Karpas-422 (cell line): ENCODE measurements at regions not wholly inside any gene's neighbourhood (a gene's known extent, or its start where the extent isn't known, plus 50 kb on each side); places are given as distances from the start of the nearest gene placed in this dataset.
"Not testable (repeated sequence)": the region's sequence is repeated elsewhere in the genome, so short reads cannot be mapped to it uniquely, and the experiment has no call there.

Experiments used
- DNase-seq: peaks from one replicate; pipeline ENCODE4 v3.0.0-alpha.2; 2015
- H2AFZ ChIP-seq: fragments of 200-600 bp; sonication (generic); 2 replicates; pipeline ENCODE4 v1.6.1; 2014; ENCODE audit warnings: antibody characterized with exemption, low read length, mixed read lengths
- H3K27ac ChIP-seq: fragments of 200-600 bp; sonication (generic); 2 replicates; pipeline ENCODE4 v1.5.1; 2014; ENCODE audit warnings: mild to moderate bottlenecking, low read length, moderate library complexity
- H3K27me3 ChIP-seq: fragments of 200-600 bp; sonication (generic); 2 replicates; pipeline ENCODE4 v1.6.1; 2014; ENCODE audit warnings: low read length, mixed read lengths
- H3K36me3 ChIP-seq: fragments of 200-600 bp; sonication (generic); 2 replicates; pipeline ENCODE4 v1.6.1; 2014; ENCODE audit warnings: low read length, mixed read lengths; ENCODE audit not compliant: insufficient read depth
- H3K4me1 ChIP-seq: fragments of 200-600 bp; sonication (generic); 2 replicates; pipeline ENCODE4 v1.6.1; 2014; ENCODE audit warnings: mild to moderate bottlenecking, low read length, mixed read lengths
- H3K4me2 ChIP-seq: fragments of 200-600 bp; sonication (generic); 2 replicates; pipeline ENCODE4 v1.6.1; 2014; ENCODE audit warnings: low read length, low read depth, mild to moderate bottlenecking; ENCODE audit not compliant: poor library complexity, severe bottlenecking
- H3K4me3 ChIP-seq: fragments of 200-600 bp; sonication (generic); 2 replicates; pipeline ENCODE4 v1.5.1; 2014; ENCODE audit warnings: mild to moderate bottlenecking, antibody characterized with exemption, low read length, mixed read lengths
- H3K79me2 ChIP-seq: fragments of 200-600 bp; sonication (generic); 2 replicates; pipeline ENCODE4 v1.6.1; 2014; ENCODE audit warnings: mild to moderate bottlenecking, low read length, mixed read lengths
- H3K9ac ChIP-seq: fragments of 200-600 bp; sonication (generic); 2 replicates; pipeline ENCODE4 v1.6.0; 2014; ENCODE audit warnings: low read length
- H3K9me2 ChIP-seq: fragments of 200-600 bp; sonication (generic), shearing (Covaris generic); replicated peaks from 2 replicates; pipeline ENCODE4 v1.6.0; 2014; ENCODE audit warnings: mild to moderate bottlenecking, low read length, moderate library complexity; ENCODE audit not compliant: insufficient read depth
- H3K9me3 ChIP-seq: fragments of 300-700, 200-600 bp; sonication (generic); 2 replicates; pipeline ENCODE4 v1.6.1; 2014; ENCODE audit warnings: low read length, mixed read lengths
- H4K20me1 ChIP-seq: fragments of 200-600 bp; sonication (generic); 2 replicates; pipeline ENCODE4 v1.6.1; 2014; ENCODE audit warnings: mild to moderate bottlenecking, antibody characterized with exemption, low read length, low read depth; ENCODE audit not compliant: insufficient read depth

DNA sequence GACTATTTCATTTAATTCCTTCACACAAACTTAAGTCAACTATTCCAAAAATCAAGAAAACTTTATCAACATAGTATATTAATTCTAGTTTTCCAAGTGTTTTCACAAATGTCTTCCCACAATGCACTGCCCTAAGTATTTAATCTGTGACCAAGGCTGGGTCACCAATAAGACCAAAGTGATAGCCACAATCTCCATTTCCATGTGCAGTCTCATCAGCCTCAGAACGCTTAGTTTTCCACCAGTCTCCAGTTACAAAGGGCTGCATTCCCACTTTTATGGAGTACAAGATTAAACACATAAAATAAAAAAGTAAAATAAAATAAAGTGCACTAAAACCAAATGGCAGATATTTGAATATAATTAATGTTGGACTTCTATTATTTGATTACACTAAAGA, 371.6 kb upstream of the CCNH start:
- no peak overlapping the region for H3K4me2 ChIP-seq
- H3K79me2 ChIP-seq = no peaks in the 10 kb centered on the region
- H3K9me2 ChIP-seq = no peaks in the 10 kb centered on the region
- H4K20me1 ChIP-seq = no peaks in the 10 kb centered on the region
- no peaks in the 10 kb centered on the region for H3K9me3 ChIP-seq
- no peak overlapping the region for H3K4me3 ChIP-seq
- no peaks in the 10 kb centered on the region for H3K36me3 ChIP-seq
- H3K9ac ChIP-seq = no peak overlapping the region
- no peak overlapping the region for H2AFZ ChIP-seq
- 0 out of 2 replicates have a peak, but pooled peaks cover 2% of the 10 kb centered on the region for H3K4me1 ChIP-seq
- no peaks in the 10 kb centered on the region for H3K27me3 ChIP-seq
- no peak for DNase-seq
- H3K27ac ChIP-seq = no peak overlapping the region

DNA sequence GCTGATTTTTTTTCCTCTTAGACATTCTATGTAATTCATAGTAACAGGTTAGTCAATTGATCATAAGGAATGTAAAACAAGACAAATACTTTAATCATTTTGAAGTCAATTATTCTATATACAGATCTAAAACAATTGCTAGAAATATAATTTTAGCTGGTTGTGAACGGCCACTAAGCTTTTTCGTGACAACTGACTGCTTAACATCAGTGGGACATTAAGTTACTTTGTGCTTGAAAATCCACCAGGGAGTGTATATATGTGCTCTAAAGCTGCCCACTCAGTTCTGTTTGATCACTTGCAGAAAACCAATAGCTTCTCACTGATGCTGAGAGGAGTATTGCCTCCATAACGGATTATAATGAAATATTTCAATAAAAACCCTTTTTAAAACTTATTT, 370.2 kb upstream of the CCNH start:
- Histone ChIP-seq H3K9me3 (no peaks in the 10 kb centered on the region), H3K9ac (no peak overlapping the region), H3K9me2 (no peaks in the 10 kb centered on the region), H2AFZ (no peak overlapping the region), H3K4me1 (0 out of 2 replicates have a peak, but pooled peaks cover 2% of the 10 kb centered on the region), H3K27me3 (no peaks in the 10 kb centered on the region), H3K4me3 (no peak overlapping the region), H3K4me2 (no peak overlapping the region), H3K36me3 (no peaks in the 10 kb centered on the region), H3K79me2 (no peaks in the 10 kb centered on the region), H4K20me1 (no peaks in the 10 kb centered on the region), H3K27ac (no peak overlapping the region)
- no peak for DNase-seq

GRCh38 chr5:87781976-87782375, 369.2 kb upstream of the CCNH start:
- Histone ChIP-seq H3K9me3 (no peaks in the 10 kb centered on the region), H3K9me2 (no peaks in the 10 kb centered on the region), H3K4me1 (0 out of 2 replicates have a peak, but pooled peaks cover 2% of the 10 kb centered on the region), H3K79me2 (no peaks in the 10 kb centered on the region), H3K27ac (no peak overlapping the region), H3K4me2 (no peak overlapping the region), H4K20me1 (no peaks in the 10 kb centered on the region), H3K4me3 (no peak overlapping the region), H3K27me3 (no peaks in the 10 kb centered on the region), H2AFZ (no peak overlapping the region), H3K9ac (no peak overlapping the region), H3K36me3 (no peaks in the 10 kb centered on the region)
- no peak for DNase-seq

DNA sequence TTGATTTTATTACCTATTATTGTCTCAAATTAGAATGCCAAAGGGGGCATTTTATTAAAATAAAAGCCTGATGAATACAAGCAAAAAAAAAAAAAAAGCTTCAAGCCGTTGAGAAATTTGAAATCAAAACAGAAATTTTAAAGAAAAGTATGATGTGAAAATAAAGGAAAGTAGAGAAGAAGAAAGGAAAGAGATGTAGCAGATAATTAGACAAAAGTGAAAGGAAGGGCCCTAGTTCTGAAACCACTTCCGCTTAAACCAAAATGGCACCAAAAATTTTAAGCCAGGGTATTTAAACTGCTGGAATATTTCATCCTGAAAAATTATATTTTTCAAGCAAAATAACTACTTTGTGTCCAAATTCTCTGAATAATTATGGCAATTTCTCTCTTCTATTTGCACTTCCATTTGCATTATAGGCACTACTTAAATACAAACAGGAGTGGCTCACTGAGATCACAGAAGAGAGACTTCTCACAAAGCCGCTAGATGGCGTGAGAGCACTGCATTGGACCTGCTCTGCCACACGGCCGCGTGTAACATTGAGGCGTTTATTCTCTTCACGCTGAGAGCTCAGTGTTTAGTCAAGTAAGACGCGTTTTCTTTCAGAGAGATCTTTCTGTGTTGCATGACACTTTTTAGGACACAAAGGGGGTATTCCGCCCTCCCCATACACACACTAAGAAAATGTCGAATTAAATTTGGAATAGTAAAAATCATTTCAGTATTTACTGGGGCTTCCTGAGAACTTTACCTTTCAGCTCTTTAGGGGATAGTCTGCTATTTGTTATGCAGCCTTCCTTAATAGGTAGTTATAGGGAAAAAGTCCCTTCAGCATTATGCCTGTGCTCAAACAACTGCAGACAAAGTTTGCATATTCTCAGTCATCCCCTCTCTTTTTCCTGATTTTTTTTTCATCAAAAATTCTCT, 368.4 kb upstream of the CCNH start:
- Histone ChIP-seq H3K4me2 (no peak overlapping the region), H3K4me3 (no peak overlapping the region), H3K27ac (no peak overlapping the region), H3K36me3 (no peaks in the 10 kb centered on the region), H3K9ac (no peak overlapping the region), H3K9me3 (no peaks in the 10 kb centered on the region), H3K4me1 (0 out of 2 replicates have a peak, but pooled peaks cover 2% of the 10 kb centered on the region), H3K79me2 (no peaks in the 10 kb centered on the region), H2AFZ (no peak overlapping the region), H3K27me3 (no peaks in the 10 kb centered on the region), H4K20me1 (no peaks in the 10 kb centered on the region), H3K9me2 (no peaks in the 10 kb centered on the region)
- peak; percentile 92 for DNase-seq

GRCh38 chr5:87778876-87779275, 366.1 kb upstream of the CCNH start:
- H3K9me3 ChIP-seq = no peaks in the 10 kb centered on the region
- no peak overlapping the region for H3K27ac ChIP-seq
- no peak overlapping the region for H2AFZ ChIP-seq
- H3K9ac ChIP-seq = no peak overlapping the region
- DNase-seq = no peak
- no peaks in the 10 kb centered on the region for H3K9me2 ChIP-seq
- H3K4me2 ChIP-seq = no peak overlapping the region
- H3K79me2 ChIP-seq = no peaks in the 10 kb centered on the region
- H3K4me3 ChIP-seq = no peak overlapping the region
- H4K20me1 ChIP-seq = no peaks in the 10 kb centered on the region
- no peaks in the 10 kb centered on the region for H3K36me3 ChIP-seq
- H3K4me1 ChIP-seq = 0 out of 2 replicates have a peak, but pooled peaks cover 2% of the 10 kb centered on the region
- H3K27me3 ChIP-seq = no peaks in the 10 kb centered on the region

DNA sequence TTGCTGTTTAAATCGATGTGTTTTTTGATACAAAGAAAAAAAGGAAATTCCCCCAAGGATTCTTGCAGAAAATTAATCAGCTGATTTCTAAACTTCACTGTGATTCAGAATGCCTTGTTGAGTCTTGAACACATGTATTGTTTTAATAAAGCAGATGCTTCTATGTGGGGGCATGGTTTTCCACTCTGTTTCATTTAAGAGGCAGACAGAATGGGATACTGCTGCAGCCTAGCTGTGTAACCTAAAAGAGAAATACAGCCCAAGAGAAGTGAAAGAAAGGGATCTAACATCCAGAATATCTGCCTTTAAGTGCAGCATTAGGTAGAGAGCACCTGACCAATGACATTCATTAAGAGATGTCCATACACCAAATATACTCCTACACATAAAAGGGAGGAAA, 365.1 kb upstream of the CCNH start:
- Histone ChIP-seq H2AFZ (no peak overlapping the region), H3K4me2 (no peak overlapping the region), H3K79me2 (no peaks in the 10 kb centered on the region), H3K9me2 (no peaks in the 10 kb centered on the region), H4K20me1 (no peaks in the 10 kb centered on the region), H3K9me3 (no peaks in the 10 kb centered on the region), H3K27me3 (no peaks in the 10 kb centered on the region), H3K4me1 (0 out of 2 replicates have a peak, but pooled peaks cover 2% of the 10 kb centered on the region), H3K4me3 (no peak overlapping the region), H3K27ac (no peak overlapping the region), H3K36me3 (no peaks in the 10 kb centered on the region), H3K9ac (no peak overlapping the region)
- no peak for DNase-seq

GRCh38 chr5:87776785-87777184, 364.1 kb upstream of the CCNH start:
- Histone ChIP-seq H3K27me3 (no peaks in the 10 kb centered on the region), H3K4me1 (0 out of 2 replicates have a peak, but pooled peaks cover 2% of the 10 kb centered on the region), H3K27ac (no peak overlapping the region), H3K9ac (no peak overlapping the region), H2AFZ (no peak overlapping the region), H3K4me2 (no peak overlapping the region), H3K4me3 (no peak overlapping the region), H3K9me2 (no peaks in the 10 kb centered on the region), H4K20me1 (no peaks in the 10 kb centered on the region), H3K79me2 (no peaks in the 10 kb centered on the region), H3K9me3 (no peaks in the 10 kb centered on the region), H3K36me3 (no peaks in the 10 kb centered on the region)
- DNase-seq = no peak

GRCh38 chr5:87776302-87776701, 363.6 kb upstream of the CCNH start:
- H3K27me3 ChIP-seq, H3K9me3 ChIP-seq, H3K4me2 ChIP-seq, DNase-seq, H2AFZ ChIP-seq, H3K4me1 ChIP-seq, H3K4me3 ChIP-seq, H3K79me2 ChIP-seq, H3K36me3 ChIP-seq, H3K9me2 ChIP-seq, H4K20me1 ChIP-seq, H3K9ac ChIP-seq, H3K27ac ChIP-seq: not testable (repeated sequence)
